HG03342 (cell line): ENCODE measurements at regions not wholly inside any gene's neighbourhood (a gene's known extent, or its start where the extent isn't known, plus 50 kb on each side); places are given as distances from the start of the nearest gene placed in this dataset.

Experiments used
- ATAC-seq: cut with Tn5 transposase; IDR thresholded peaks from one replicate; pipeline ENCODE4 v1.9.1; 2021; ENCODE audit warnings: mild to moderate bottlenecking, moderate library complexity; ENCODE audit not compliant: unreplicated experiment

DNA sequence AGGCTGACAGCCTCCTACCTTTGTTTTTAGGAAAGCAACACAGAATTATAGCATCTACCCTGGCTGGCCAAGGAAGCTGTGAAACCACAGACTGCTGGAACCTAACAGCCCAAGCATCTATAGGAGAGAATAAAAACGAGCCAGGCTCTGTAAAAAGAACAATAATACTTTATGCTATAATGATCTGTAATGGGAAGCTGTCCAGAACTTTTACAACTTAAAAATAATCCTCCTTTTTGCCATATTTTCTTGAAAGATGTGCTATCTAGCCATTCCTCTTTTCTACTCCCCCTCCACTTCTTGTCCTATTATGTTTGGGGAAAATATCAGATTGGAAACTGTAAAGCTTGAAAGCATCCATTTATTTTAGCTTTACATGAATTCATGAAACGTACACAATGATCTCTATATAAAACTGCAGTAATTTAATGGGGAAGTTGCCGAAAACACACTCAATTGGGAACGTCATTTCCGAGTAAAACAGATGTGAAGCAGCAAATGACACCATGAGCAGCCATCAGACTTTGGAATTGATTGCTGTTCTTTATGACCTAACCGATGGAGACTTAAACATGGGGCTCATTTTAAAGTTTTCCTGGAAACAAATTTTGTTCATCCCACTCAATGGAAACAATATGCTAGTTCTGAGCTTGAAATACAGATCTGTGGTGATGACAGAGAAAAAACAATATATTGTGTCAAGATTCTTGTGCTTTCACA, 450.3 kb upstream of the CLINT1 start:
- no peak for ATAC-seq

DNA sequence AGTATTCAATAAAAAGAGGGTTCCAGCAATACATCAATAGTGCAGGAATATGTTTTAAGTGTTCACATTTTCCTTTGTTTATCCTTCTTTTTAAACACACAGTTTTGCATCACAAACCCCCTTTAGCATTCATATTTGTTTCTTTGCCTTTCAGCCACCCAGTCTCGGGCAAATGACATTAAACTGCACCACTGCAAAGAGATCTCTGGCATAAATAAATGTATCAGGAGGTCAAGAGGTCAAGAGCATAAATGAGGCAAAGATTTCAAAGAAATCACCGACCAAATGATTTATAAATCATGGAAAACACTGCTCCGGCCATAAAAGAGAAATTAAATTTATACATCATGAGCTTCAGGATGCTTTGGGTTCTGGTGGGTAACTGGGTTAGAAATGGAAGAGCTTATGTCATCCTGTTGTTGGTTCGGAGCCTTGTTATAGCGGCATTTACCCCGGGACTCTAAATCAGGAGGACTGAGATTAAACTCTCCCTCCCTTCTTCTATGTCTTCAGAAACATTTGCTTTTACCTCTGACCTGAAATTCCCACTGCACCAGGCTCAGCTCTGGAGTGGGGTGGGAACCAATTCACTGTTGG, 449.6 kb upstream of the CLINT1 start:
- no peak for ATAC-seq

DNA sequence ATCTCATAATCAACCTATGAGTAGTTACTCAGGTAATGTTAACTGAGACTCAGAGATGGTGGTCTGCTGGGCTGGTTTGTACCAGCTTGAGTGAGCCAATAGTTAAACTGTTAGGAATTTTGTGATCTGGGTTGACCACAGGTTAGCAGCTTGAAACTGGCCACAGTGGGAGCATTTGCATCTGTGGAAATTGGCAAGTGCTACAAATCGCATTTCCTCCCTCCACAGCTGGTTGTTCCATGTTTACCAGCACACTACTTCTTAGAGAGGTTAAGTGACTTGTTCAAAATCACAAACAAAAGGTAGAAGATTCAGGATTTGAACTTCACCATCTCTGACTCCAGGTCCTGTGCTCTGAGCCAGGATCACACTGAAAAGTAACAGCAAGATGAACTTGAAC, 446.9 kb upstream of the CLINT1 start:
- ATAC-seq: no peak

DNA sequence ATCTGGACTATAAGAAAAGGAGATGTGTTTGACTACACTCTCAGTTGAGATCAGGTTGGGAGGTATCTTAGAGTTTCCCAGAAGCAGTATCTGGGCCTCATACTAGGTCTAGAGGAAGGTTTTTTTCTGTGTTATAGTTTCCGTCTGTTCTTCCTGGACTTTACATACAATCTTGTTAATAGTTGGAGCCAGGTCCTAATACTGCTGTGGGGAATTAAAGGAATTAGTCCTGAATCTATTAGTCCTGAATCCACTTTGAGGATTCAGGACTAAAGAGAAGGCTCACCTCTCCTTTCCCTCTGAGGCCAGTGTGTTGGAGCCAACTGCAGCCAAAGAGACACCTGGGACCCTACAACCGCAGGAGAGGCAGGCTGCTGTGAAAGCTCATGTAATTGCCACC, 445.7 kb upstream of the CLINT1 start:
- no peak for ATAC-seq

DNA sequence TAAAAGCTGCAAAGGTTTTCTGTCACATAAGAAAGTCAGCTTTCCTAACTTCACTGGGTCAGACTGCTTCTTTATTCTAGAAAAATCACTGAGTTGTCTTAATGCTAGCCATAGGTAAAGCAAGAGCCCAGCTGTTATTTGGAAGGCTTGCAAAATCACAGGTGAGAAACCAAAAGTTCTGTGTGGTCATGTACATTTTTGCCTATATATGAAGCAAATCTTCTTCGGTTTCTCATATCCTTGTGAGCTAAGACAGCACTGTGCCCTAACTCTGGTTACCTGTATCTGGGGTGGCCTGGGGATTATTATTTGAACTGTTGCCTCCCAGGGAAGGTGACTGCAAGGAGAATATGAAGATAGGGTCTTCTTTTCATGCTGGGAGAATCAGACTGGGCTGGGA, 444.9 kb upstream of the CLINT1 start:
- no peak for ATAC-seq

DNA sequence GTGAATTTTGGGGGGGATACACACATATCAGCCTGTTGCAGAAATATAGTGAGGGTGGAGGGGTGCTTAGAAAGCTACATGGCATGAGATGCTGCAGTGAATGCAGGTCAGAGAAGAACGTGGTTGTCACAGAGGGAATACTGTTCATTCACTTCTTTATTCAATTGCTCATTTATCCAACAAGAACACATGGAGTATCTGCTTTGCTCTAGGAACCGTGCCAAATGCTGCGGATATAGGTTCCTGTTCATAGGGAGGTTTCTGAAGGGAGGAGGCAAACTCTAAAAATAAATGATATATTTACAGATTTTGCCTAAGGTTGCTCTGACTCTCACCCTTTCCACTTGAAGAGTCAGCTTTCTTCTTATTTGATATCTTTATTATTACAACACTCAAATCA, 444.3 kb upstream of the CLINT1 start:
- ATAC-seq: no peak

DNA sequence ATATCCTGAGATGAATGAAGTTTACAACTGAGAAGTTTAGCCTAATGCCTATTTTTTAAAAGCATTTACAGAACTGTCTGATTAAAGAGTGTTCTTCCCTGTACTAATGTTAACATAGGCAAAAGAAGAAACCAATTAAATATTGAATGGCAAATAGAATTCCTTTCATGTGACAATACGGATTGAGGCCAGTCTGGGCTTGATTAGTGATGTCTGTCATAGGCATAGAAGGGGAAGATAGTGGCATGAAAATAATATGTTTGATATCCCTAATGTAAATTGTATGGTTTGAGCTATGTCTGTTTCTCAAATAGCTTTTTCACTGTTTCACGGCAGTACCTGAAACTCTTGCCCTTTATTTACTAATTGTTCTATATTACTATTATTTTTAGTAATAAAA, 443.1 kb upstream of the CLINT1 start:
- ATAC-seq: no peak

DNA sequence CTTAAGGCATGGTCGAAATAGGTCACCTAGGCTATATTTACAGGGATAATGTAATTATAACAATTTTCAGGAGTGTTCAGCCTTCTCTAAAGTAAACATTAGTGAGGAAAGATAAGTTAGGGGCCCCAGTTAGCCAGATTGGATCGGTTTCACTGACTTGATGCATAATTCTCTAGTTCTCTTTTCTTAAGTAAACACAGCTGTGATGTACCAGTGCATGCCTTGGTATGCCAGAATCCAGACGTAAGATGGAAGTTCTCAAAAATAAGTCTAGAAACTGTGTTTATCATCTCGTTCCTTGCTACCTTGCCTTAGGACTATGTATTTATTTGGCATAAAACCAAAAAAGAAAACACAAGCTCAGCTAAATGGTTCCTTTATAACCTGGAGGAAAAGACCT, 442.2 kb upstream of the CLINT1 start:
- no peak for ATAC-seq

DNA sequence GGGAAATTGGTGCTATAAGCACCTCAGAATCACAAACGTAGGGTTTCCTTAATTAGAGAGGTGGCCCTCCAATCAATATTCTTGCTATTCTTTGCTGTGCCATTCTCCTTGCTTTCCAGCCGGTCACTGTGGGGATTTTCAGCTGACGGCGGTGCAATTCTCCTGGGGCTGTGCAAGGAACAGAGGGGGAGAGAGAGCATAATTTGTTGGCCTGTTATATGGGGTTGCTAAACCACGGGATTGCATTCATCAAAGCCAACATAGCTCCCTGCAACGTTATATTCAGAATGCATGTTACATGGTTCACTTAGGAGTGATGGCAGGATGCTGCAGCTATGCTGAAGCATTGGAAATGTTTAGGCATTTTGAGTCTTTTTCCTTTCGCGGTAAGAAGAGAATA, 441.3 kb upstream of the CLINT1 start:
- no peak for ATAC-seq

DNA sequence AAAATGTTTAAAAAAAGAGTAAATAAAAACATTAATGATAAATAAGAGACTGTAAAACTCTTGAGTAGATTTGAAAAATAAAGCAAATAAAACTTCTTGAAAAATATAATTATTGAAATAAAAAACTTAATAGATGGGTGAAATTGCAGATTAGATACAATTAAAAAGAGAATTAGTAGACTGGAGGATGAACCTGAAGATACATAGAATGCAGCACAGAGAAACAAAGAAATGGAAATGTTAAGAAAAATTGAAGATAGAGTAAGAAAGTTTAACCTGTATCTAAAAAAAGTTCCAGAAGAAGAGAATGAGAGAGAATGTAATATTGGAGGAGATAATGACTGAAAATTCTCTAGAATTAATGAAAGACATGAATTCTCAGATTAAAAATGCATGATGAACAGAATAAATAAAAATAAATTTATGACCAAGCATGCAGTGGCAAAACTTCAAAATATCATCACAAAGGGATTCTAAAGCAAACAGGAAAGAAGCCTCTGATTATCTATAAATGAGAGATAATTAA, 438.1 kb upstream of the CLINT1 start:
- no peak for ATAC-seq

DNA sequence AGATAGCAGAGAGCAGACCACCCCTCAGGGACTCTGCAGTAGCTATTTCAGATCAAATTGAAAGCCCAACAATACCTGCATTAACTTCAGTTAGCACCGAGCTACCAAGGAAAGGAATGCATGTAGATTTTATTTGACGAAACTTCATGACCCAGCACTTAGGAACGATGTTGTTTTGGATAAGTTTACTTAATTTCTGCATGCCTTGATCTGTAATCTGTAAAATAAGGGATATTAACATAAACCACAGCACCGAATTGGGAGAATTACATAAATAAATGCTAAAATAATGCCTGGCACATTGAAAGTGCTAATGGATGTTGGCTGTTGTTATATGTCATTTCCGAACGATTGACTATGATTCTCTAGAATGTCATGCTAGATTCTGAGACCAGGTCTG, 435.8 kb upstream of the CLINT1 start:
- ATAC-seq: no peak

DNA sequence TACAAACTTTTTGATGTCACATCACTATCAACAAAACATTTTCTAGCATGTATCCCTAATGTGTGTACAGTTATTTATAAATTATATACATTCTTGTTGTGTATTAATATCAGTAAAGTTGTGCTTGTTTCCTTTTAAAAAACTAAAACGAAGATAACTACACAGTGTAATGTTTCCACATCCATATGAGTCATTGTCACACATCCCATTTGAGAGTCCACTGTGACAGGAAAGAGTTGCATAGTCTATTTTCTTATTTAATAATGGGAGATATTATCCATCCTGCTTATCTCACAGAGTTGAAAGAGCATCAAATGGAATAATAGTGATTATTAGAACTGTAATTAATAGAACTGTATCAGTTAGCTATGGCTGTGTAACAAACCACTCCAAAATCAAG, 434.0 kb upstream of the CLINT1 start:
- ATAC-seq: no peak

DNA sequence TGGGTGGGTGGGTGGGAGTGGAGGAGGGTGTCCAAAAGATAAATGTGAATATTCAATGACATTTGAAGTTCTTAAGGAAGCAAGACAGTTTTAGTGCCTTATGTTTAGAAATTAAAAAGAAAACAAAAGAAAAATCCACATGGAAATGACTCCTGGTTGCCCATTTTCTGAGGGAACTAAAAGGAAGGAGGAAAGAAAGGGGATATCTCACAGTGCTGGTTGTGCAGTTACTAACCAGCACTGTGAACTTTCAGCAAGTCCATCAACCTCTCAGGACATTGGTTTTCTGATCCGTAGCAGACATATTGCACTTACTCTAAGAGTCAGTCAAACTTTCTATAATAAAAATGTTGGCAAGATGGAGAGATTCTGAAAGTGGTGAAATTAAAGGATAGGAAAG, 431.0 kb upstream of the CLINT1 start:
- ATAC-seq: no peak

DNA sequence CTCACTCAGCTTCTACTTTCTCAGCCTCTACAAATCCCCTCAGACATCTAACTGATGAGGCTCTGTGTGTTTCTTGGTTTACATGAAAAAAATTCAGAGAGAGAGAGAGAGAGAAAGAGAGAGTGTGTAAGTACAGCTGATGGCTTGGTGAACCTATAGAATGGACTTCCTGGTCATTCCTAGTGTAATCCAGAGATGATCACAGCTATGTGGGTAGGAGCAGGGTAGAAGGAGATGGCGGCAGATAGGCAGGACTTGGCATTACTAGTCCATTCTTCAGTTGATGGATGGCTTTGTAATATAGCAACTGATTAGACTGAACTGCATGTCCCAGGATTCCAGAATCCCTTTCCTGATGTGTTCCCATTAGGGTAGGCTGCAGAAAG, 429.3 kb upstream of the CLINT1 start:
- no peak for ATAC-seq

DNA sequence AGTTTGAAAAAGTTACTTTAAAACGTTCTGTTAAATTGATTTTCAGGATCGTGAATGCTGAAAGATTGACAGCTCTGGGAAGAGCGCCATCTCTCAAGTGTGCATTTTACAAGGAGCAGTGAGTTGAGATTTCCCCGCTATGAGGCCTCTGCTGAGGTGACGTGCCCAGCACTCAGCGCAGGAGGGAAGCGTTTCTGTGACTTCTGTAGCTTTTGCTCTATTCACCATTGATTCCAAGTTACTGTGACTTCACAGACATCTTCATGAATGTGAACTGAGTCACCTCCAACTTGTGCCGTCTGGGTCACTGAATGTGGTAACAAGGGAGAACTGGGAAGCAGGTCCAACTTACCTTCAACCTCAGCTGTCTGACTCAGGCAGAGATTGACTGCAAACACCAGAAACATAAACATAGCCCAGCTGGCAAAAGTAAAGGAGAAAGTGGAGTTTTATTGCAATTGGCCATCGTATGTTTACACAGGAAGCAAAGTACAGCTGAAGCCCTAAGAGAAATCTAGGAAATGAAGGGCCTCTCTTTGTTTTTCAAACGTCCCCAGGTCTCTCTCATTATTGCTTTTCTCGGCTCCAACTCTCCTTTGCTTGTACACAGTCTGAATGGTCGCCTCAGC, 428.8 kb upstream of the CLINT1 start:
- no peak for ATAC-seq

DNA sequence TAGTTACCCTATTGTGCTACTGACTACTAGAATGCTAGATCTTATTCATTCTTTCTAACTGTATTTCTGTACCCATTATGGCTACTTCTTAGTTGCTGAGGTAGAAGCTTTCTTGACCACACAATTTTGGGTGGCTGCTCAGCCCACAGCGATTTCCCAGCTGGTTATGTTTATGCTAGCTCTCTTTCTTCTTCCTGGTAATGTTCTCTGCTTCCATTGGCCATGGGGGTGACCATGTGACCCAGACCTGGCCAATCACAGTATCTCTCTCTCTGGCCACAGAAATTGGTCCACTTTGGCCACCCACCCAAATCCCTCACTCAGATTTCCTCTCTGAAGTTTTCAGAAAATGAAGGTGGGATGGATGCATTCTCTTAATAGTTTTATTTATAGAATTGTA, 427.9 kb upstream of the CLINT1 start:
- no peak for ATAC-seq

DNA sequence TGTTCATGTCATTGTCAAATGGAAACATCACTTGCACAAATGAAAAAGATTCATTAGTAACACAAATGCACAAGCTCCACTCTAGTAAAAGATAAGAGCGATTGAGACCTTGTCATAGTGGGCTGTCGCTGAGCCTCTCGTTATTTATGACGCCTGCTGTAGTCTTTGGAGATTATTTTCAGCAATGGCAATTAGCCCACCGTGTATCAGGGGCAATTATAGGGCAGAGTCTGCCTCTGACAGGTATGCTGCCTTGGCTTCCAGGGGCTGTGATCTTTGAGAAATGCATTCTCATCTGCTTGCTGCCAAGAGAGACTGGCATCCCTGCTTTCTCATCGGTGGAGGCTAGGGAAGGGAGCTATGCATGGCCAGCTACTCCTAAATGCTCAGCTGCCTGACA, 426.8 kb upstream of the CLINT1 start:
- ATAC-seq: no peak

DNA sequence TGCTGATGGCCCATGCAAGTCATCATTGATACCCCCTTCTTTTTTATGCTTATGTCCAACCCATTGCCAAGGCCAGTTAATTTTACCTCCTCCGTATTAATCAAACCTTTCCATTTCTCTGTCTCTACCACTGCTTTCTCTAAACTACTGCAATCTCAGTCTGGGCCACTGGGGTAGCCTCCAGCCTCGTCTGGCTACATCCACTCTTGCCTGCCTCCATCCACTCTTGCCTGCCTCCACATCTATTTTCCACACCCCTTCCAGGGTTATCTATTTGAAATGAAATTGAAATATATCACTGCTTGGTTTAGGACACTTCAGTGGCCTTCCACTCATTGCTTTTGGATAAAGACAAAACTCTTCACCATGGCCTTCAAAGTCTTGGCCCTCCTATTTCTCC, 425.3 kb upstream of the CLINT1 start:
- no peak for ATAC-seq

DNA sequence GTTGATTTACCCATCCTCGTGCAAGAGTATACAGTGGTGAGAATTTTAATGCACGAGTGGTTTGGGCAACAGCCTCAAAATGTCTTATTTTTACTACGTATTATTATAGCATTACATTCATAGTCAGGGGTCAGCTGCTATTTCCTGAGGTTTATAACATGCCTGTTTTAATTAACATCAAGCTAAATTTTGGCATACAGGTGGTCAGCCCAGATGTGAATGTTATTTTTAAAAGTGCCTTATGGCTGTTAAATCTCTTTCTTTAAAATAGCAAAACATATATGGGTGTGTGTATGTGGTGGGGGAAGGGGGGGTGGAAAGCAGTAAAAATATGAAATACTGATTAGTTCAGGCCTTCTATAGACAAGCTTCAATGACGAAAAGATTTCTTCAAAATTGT, 424.5 kb upstream of the CLINT1 start:
- ATAC-seq: no peak

DNA sequence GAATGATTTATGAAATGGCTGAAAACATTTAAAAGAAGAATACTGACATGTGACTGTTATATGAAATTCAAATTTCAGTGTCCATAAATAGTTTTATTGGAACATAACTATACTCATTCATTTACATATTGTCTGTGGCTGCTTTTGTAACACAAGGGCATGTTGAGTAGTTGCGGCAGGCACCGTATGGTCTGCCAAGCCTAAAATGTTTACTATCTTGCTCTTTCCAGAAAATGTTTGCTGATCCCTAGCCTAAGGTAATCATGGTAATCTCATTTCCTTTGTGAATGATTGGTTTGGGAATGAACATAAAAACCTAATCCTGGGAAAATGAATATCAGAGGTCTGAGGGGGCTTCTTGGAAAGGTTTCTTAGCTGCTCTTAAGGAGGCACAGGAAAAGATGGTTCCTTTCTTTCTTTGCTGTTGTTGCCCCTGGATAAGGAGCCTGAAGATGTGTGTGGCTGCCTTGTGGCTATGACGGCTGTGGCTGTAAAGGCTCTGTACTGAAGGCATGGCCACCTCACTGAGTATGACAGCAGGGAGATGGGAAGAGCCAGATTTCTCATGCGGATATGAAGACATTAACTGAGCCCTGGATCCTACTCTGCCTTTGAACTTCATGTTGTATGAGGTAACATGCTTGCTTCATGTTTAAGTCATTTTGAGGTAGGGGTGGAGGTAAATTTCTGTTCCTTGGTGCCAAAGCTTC, 419.4 kb upstream of the CLINT1 start:
- ATAC-seq: no peak

DNA sequence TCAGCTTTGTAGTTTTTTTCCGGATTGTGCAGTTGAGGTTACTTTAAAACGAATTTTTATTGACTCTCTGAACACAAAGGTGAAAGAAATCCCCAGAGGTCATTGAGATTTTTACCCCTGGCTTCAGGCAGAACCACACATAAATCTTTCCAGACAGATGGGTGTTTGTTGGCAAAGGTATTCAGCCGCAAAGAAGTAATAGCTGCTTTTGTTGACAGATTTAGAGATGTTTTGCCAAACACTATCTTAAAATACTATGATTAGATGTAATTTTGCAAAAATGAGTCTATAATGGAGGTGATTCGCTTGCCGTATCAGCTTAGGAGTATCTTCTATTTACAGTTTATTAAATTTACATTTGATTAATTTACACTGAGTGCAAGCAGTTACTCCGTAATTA, 418.3 kb upstream of the CLINT1 start:
- no peak for ATAC-seq

DNA sequence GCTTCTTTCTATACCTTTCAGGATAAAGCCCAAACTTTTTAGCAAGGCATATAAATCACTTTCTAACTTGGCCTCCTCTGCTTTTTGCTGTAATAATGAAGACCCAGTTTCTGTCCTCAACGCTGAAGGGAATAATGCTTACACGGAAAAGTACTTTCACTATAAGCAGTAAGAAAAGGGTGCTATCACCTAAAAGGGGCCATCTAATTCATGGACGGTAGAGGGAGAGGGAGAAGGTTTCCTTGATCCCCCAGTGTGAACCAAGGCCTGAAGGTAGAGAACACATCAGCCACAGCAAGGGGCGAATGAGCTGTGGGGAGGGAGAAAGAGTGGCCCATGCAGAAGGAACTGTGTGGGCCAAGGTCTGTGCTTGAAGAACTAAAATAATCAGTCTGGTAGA, 417.7 kb upstream of the CLINT1 start:
- ATAC-seq: no peak
